ENCODE measurements at regions not wholly inside any gene's neighbourhood (a gene's known extent, or its start where the extent isn't known, plus 50 kb on each side); places are given as distances from the start of the nearest gene placed in this dataset.

- no peaks in the 10 kb centered on the region for H3K36me3 ChIP-seq (ENCODE audit: insufficient read depth, low read length, poor library complexity, severe bottlenecking)
- TF ChIP-seq EZH2 (IDR thresholded peaks at IDR 0.05; ENCODE audit: borderline replicate concordance, low read depth, low read length, poor library complexity, severe bottlenecking) (no peak), CTCF (conservative IDR thresholded peaks at IDR 0.05; ENCODE audit: low read depth, low read length) (no peak)
- no peaks in the 10 kb centered on the region for H3K27me3 ChIP-seq (replicated peaks; ENCODE audit: insufficient read depth, low read depth, low read length, poor library complexity)
- no peak overlapping the region for H3K27ac ChIP-seq (ENCODE audit: low read depth, low read length, poor library complexity, severe bottlenecking)
- intact Hi-C loops (cut with micrococcal nuclease; ENCODE audit: unreplicated experiment) = no loop called here
- CTCF ChIA-PET = no interaction called here
- DNase-seq (ENCODE audit: low spot score) = no peak
- no TSS peak for BruUV-seq (replicated peaks)
- POLR2A ChIA-PET (ENCODE audit: low non-redundant PET) = no interaction called here
- no peaks in the 10 kb centered on the region for H3K9me3 ChIP-seq (ENCODE audit: low read depth, low read length, poor library complexity, severe bottlenecking)
- no peak overlapping the region for H3K4me3 ChIP-seq (ENCODE audit: low read depth, low read length, poor library complexity, severe bottlenecking)
- H3K4me1 ChIP-seq (ENCODE audit: insufficient read depth, low read length, poor library complexity, severe bottlenecking) = no peaks in the 10 kb centered on the region
These were observed 493.3 kb upstream of the CCDC179 start for GRCh38 chr11:23353611-23354010.

GRCh38 chr11:23359297-23359696 lies 499.0 kb upstream of the CCDC179 start:
- CTCF ChIA-PET = no interaction called here
- POLR2A ChIA-PET (ENCODE audit: low non-redundant PET) = interaction anchor here (0.5 kb wide), 1 partner anchor 9 kb away, joined by 3 read pairs; no protein-coding TSS in a partner anchor
- H3K27ac ChIP-seq (ENCODE audit: low read depth, low read length, poor library complexity, severe bottlenecking) = no peak overlapping the region

GRCh38 chr11:23364076-23364475 lies 503.8 kb upstream of the CCDC179 start:
- BruUV-seq (replicated peaks) = no TSS peak
- intact Hi-C loops (cut with micrococcal nuclease; ENCODE audit: unreplicated experiment) = no loop called here
- Histone ChIP-seq H3K4me1 (ENCODE audit: insufficient read depth, low read length, poor library complexity, severe bottlenecking) (no peaks in the 10 kb centered on the region), H3K27me3 (replicated peaks; ENCODE audit: insufficient read depth, low read depth, low read length, poor library complexity) (no peaks in the 10 kb centered on the region), H3K27ac (ENCODE audit: low read depth, low read length, poor library complexity, severe bottlenecking) (no peak overlapping the region), H3K4me3 (ENCODE audit: low read depth, low read length, poor library complexity, severe bottlenecking) (no peak overlapping the region), H3K36me3 (ENCODE audit: insufficient read depth, low read length, poor library complexity, severe bottlenecking) (no peaks in the 10 kb centered on the region), H3K9me3 (ENCODE audit: low read depth, low read length, poor library complexity, severe bottlenecking) (no peaks in the 10 kb centered on the region)
- no peak for TF ChIP-seq EZH2 (IDR thresholded peaks at IDR 0.05; ENCODE audit: borderline replicate concordance, low read depth, low read length, poor library complexity, severe bottlenecking)
- no peak for TF ChIP-seq CTCF (conservative IDR thresholded peaks at IDR 0.05; ENCODE audit: low read depth, low read length)
- ChIA-PET POLR2A (ENCODE audit: low non-redundant PET) (no interaction called here), CTCF (no interaction called here)
- DNase-seq (ENCODE audit: low spot score) = no peak

More at GRCh38 chr11:23359297-23359696, 499.0 kb upstream of the CCDC179 start:
- TF ChIP-seq EZH2 (IDR thresholded peaks at IDR 0.05; ENCODE audit: borderline replicate concordance, low read depth, low read length, poor library complexity, severe bottlenecking) (no peak), CTCF (conservative IDR thresholded peaks at IDR 0.05; ENCODE audit: low read depth, low read length) (no peak)
- Histone ChIP-seq H3K36me3 (ENCODE audit: insufficient read depth, low read length, poor library complexity, severe bottlenecking) (no peaks in the 10 kb centered on the region), H3K27me3 (replicated peaks; ENCODE audit: insufficient read depth, low read depth, low read length, poor library complexity) (no peaks in the 10 kb centered on the region), H3K4me1 (ENCODE audit: insufficient read depth, low read length, poor library complexity, severe bottlenecking) (no peaks in the 10 kb centered on the region), H3K9me3 (ENCODE audit: low read depth, low read length, poor library complexity, severe bottlenecking) (no peaks in the 10 kb centered on the region), H3K4me3 (ENCODE audit: low read depth, low read length, poor library complexity, severe bottlenecking) (no peak overlapping the region)
- DNase-seq (ENCODE audit: low spot score) = no peak
- no TSS peak for BruUV-seq (replicated peaks)
- intact Hi-C loops (cut with micrococcal nuclease; ENCODE audit: unreplicated experiment) = no loop called here
